Effector memory CD4-positive, alpha-beta T cell (primary cell): ENCODE measurements at regions not wholly inside any gene's neighbourhood (a gene's known extent, or its start where the extent isn't known, plus 50 kb on each side); places are given as distances from the start of the nearest gene placed in this dataset.

Source experiments
- DNase-seq, 3 donors: peaks; one replicate each; pipeline ENCODE4 v3.0.0-alpha.2; 2020
- H3K27ac ChIP-seq: 2 replicates; pipeline ENCODE4 v1.7.0; 2013; ENCODE audit warnings: mild to moderate bottlenecking, low read length, moderate library complexity; ENCODE audit not compliant: insufficient read depth, poor library complexity, severe bottlenecking
- H3K27me3 ChIP-seq: replicated peaks from 2 replicates; pipeline ENCODE4 v1.7.0; 2013; ENCODE audit warnings: mild to moderate bottlenecking, low read length; ENCODE audit not compliant: insufficient read depth, control insufficient read depth, poor library complexity, severe bottlenecking
- H3K36me3 ChIP-seq: 2 replicates; pipeline ENCODE4 v1.7.0; 2013; ENCODE audit warnings: mild to moderate bottlenecking, low read length, moderate library complexity; ENCODE audit not compliant: control insufficient read depth, insufficient read depth
- H3K4me1 ChIP-seq: 2 replicates; pipeline ENCODE4 v1.7.0; 2013; ENCODE audit warnings: low read length, mild to moderate bottlenecking; ENCODE audit not compliant: control insufficient read depth, insufficient read depth, poor library complexity, severe bottlenecking
- H3K4me3 ChIP-seq: 2 replicates; pipeline ENCODE4 v1.7.0; 2013; ENCODE audit warnings: low read length, low read depth, mild to moderate bottlenecking; ENCODE audit not compliant: insufficient read depth, poor library complexity, severe bottlenecking
- H3K9me3 ChIP-seq: 2 replicates; pipeline ENCODE4 v1.7.0; 2013; ENCODE audit warnings: mild to moderate bottlenecking, low read length, moderate library complexity; ENCODE audit not compliant: control insufficient read depth

- H3K27me3 ChIP-seq: no peaks in the 10 kb centered on the region
- H3K27ac ChIP-seq: no peak overlapping the region
- H3K36me3 ChIP-seq: no peaks in the 10 kb centered on the region
- no peaks in the 10 kb centered on the region for H3K4me1 ChIP-seq
- no peak for DNase-seq
- no peak overlapping the region for H3K4me3 ChIP-seq
- H3K9me3 ChIP-seq: no peaks in the 10 kb centered on the region
These were observed 349.2 kb upstream of the ADAMTSL1 start for GRCh38 chr9:18124760-18125159.

GRCh38 chr9:18126831-18127498 lies 347.0 kb upstream of the ADAMTSL1 start:
- Histone ChIP-seq H3K4me3 (no peak overlapping the region), H3K27me3 (no peaks in the 10 kb centered on the region), H3K27ac (no peak overlapping the region), H3K4me1 (no peaks in the 10 kb centered on the region), H3K36me3 (no peaks in the 10 kb centered on the region), H3K9me3 (no peaks in the 10 kb centered on the region)
- no peak for DNase-seq

- Histone ChIP-seq H3K27ac (no peak overlapping the region), H3K4me1 (no peaks in the 10 kb centered on the region), H3K9me3 (no peaks in the 10 kb centered on the region), H3K4me3 (no peak overlapping the region), H3K27me3 (no peaks in the 10 kb centered on the region), H3K36me3 (no peaks in the 10 kb centered on the region)
- no peak for DNase-seq
These were observed 346.5 kb upstream of the ADAMTSL1 start for GRCh38 chr9:18127499-18127875.

DNA sequence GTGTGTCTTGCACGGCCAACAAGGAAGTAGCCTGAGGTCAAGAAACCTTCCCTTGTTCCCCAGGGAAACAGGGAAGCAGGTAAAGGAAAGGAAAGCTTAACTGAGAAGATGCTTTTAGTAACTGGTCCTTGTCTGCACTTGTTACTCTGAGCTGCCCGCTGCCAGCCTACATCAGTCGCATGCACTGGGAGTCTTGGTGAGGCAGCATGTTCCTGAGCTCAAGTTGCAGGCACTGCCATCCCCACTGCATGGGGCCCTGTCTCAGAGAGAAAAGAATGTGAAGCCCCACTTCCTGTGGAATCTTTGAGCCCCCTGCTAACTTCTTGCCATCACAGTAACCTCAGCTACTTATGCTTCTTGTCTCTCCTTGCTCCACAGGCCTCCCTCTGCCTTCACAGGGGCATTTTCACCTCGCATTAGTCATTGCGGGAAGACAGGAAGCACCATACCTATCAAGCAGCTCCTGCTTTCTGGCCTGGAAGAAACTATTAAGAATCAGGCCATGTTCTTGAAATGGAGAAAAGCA lies 344.1 kb upstream of the ADAMTSL1 start:
- no peaks in the 10 kb centered on the region for H3K27me3 ChIP-seq
- DNase-seq: no peak
- H3K9me3 ChIP-seq: no peaks in the 10 kb centered on the region
- no peaks in the 10 kb centered on the region for H3K4me1 ChIP-seq
- no peak overlapping the region for H3K4me3 ChIP-seq
- no peak overlapping the region for H3K27ac ChIP-seq
- H3K36me3 ChIP-seq: no peaks in the 10 kb centered on the region

GRCh38 chr9:18136354-18136994 lies 337.5 kb upstream of the ADAMTSL1 start:
- no peak for DNase-seq
- H3K27me3 ChIP-seq: no peaks in the 10 kb centered on the region

DNA sequence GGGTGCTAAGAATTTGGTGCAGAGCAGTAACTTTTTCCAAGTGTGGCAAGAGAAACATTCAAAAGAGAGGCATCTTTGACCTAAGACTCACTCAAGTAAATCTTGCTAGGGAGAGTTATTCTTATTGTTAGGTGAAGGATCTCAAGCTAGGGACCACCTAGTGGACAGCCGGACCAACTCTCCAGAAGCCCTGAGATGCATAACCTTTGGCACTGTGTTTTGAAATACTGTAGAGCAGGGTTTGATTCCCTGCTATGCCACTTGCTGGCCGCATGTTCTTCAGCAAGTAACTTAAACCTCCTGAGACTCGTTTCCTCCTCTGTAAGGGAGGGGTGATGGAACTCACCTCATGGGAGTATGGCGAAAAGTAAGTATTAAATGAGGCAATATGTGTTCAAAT lies 336.1 kb upstream of the ADAMTSL1 start:
- DNase-seq: no peak
- Histone ChIP-seq H3K36me3 (no peaks in the 10 kb centered on the region), H3K27ac (no peak overlapping the region), H3K4me1 (no peaks in the 10 kb centered on the region), H3K27me3 (no peaks in the 10 kb centered on the region), H3K9me3 (no peaks in the 10 kb centered on the region), H3K4me3 (no peak overlapping the region)

More at GRCh38 chr9:18136354-18136994, 337.5 kb upstream of the ADAMTSL1 start:
- Histone ChIP-seq H3K9me3 (no peaks in the 10 kb centered on the region), H3K27ac (no peak overlapping the region), H3K4me3 (no peak overlapping the region), H3K36me3 (no peaks in the 10 kb centered on the region), H3K4me1 (no peaks in the 10 kb centered on the region)

- no peak overlapping the region for H3K27ac ChIP-seq
- H3K4me3 ChIP-seq: no peak overlapping the region
- H3K27me3 ChIP-seq: no peaks in the 10 kb centered on the region
- no peaks in the 10 kb centered on the region for H3K36me3 ChIP-seq
- H3K4me1 ChIP-seq: no peaks in the 10 kb centered on the region
- H3K9me3 ChIP-seq: no peaks in the 10 kb centered on the region
- DNase-seq: no peak
These were observed 335.3 kb upstream of the ADAMTSL1 start for GRCh38 chr9:18138656-18139055.

GRCh38 chr9:18141681-18142080 lies 332.3 kb upstream of the ADAMTSL1 start:
- Histone ChIP-seq H3K9me3 (no peaks in the 10 kb centered on the region), H3K4me1 (no peaks in the 10 kb centered on the region), H3K4me3 (no peak overlapping the region), H3K27me3 (no peaks in the 10 kb centered on the region), H3K36me3 (no peaks in the 10 kb centered on the region), H3K27ac (no peak overlapping the region)
- DNase-seq: no peak

DNA sequence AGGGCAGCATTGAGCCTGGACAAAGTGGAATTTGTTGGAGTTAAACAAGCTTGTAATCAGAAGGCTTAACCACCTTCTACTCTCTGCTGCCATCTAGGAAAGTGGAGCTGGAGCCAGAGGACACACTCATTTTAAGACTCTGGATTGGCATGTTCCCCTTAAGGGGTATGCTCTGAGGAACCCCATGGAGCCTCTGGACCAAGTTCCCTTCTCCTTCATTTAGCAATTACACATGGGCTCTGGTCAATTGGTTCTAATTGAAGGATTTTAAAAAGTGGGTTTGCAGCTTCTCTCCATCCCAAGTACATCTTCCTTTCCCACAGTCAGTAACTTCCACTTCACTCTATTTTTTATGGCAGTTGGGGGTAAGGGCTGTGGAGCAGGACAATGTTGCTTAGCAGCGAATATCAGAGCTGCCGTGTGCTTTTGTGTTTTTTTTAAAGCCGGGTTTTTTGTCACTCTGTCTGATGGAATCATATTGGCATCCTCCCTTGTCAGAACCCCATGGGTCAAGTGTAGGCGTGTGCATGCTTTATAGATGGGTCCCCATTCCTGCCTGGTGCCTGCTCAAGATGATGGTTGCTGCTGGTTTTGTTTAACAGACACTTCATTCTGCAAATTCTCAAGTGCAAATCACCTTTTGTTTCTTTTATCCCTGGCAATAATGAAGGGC lies 330.7 kb upstream of the ADAMTSL1 start:
- no peak overlapping the region for H3K4me3 ChIP-seq
- no peaks in the 10 kb centered on the region for H3K4me1 ChIP-seq
- H3K9me3 ChIP-seq: no peaks in the 10 kb centered on the region
- DNase-seq: no peak
- H3K27me3 ChIP-seq: no peaks in the 10 kb centered on the region
- no peaks in the 10 kb centered on the region for H3K36me3 ChIP-seq
- H3K27ac ChIP-seq: no peak overlapping the region

DNA sequence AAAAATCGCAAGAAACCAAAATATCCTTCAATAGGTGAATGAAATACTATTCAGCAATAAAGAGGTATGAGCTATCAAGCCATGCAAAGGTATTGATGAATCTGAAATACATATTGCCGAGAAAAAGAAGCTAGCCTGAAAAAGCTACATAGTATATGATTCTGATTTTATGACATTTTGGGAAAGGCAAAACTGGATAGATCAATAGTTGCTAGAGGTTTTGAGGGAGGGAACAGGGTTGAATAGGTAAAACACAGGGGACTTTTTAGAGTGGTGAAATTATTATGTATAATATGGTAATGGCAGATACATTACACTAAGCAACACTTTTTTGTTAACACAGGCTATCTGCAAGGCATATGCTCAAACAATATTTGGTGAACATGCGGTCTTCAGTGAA lies 327.6 kb upstream of the ADAMTSL1 start:
- Histone ChIP-seq H3K4me1 (no peaks in the 10 kb centered on the region), H3K27ac (no peak overlapping the region), H3K36me3 (no peaks in the 10 kb centered on the region), H3K4me3 (no peak overlapping the region), H3K9me3 (no peaks in the 10 kb centered on the region), H3K27me3 (no peaks in the 10 kb centered on the region)
- no peak for DNase-seq
